HG03139 (cell line): ENCODE measurements at regions not wholly inside any gene's neighbourhood (a gene's known extent, or its start where the extent isn't known, plus 50 kb on each side); places are given as distances from the start of the nearest gene placed in this dataset.
"Not testable (repeated sequence)": the region's sequence is repeated elsewhere in the genome, so short reads cannot be mapped to it uniquely, and the experiment has no call there.

Source experiments
- ATAC-seq: cut with Tn5 transposase; IDR thresholded peaks from one replicate; pipeline ENCODE4 v1.9.1; 2021; ENCODE audit not compliant: unreplicated experiment

- not testable (repeated sequence) for ATAC-seq
These were observed 227.7 kb downstream of the RTP5 start for GRCh38 chr2:242097278-242097677.

DNA sequence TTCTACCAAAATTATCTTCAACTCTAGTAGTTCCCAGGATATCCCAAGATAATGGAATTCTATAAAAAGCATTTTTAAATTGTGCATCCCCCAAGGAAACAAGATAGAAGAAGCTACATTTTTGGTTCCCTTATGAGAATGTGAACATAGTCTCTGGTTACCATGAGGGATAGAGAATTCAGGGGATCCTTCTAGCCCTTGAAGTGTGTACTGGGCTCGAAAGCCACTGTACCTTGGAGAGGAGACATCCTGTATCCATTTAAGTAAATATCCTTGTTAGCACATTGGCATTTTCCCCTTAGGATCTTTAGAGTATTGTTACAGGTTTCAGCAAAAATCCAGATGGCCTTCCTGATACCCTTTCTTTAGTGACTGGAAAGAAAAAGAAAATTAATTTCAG, 228.5 kb downstream of the RTP5 start:
- no peak for ATAC-seq

GRCh38 chr2:242098445-242099128, 229.1 kb downstream of the RTP5 start:
- ATAC-seq = no peak

- not testable (repeated sequence) for ATAC-seq
These were observed 233.6 kb downstream of the RTP5 start for GRCh38 chr2:242103093-242103492.

- ATAC-seq = not testable (repeated sequence)
These were observed 234.8 kb downstream of the RTP5 start for GRCh38 chr2:242104202-242104956.

GRCh38 chr2:242107065-242107464, 237.5 kb downstream of the RTP5 start:
- not testable (repeated sequence) for ATAC-seq

- ATAC-seq = not testable (repeated sequence)
These were observed 239.4 kb downstream of the RTP5 start for GRCh38 chr2:242108797-242109500.

GRCh38 chr2:242109819-242110218, 240.3 kb downstream of the RTP5 start:
- ATAC-seq = not testable (repeated sequence)

DNA sequence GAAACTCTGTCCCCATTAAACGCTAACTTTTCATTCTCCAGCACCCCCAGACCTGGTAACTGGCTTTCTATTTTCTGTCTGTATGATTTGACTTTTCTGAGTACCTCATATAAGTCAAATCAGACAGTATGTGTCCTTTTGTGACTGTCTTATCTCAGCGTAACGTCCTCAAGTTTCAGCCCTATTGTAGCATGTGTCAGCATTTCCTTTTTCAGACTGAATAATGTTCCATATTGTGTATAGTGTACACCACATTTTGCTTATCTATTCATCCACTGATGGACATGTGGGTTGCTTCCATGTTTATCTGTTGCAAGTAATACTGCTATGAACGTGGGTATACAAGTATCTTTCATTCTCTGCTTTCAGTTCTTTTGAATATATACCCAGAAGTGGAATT, 242.4 kb downstream of the RTP5 start:
- ATAC-seq = not testable (repeated sequence)

DNA sequence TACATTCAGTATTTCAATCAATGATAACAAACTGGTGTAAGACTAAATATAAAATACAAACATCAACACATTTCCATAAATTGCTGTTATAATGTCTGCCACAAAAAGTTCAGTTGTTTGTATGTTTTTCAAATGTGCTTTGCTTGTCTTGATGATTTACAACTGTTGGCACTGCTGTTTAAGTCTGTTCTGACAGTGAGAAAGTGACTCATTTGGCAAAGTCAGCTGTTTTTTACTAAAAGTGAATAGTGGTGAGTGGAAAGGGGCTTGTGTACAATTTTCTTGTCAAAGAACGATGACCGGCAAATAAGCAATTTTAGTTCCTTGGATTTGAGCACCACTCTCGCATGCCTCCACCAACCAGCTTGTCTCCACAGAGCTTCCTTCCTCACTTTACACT, 244.0 kb downstream of the RTP5 start:
- not testable (repeated sequence) for ATAC-seq

GRCh38 chr2:242116676-242117075, 247.1 kb downstream of the RTP5 start:
- ATAC-seq = not testable (repeated sequence)

DNA sequence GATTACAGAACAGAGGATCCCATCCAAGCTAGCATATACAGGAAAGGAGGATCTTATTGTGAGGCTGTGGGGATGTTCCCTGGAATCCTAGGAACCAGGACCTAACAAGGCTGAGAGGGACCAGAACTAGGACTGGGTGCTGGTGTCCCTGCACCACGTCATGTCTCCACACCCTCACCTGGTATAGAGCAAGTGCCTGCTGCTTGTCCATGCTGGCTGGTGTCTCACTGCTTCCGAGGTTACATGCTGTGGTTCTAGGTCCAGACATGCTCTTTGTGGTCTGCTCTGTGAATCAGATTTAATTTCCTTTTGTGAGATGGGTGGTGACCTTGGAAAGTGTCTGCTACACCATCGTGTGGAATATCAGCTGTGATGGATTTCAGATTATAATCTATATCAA, 247.8 kb downstream of the RTP5 start:
- not testable (repeated sequence) for ATAC-seq

- not testable (repeated sequence) for ATAC-seq
These were observed 250.2 kb downstream of the RTP5 start for GRCh38 chr2:242119682-242120081.

DNA sequence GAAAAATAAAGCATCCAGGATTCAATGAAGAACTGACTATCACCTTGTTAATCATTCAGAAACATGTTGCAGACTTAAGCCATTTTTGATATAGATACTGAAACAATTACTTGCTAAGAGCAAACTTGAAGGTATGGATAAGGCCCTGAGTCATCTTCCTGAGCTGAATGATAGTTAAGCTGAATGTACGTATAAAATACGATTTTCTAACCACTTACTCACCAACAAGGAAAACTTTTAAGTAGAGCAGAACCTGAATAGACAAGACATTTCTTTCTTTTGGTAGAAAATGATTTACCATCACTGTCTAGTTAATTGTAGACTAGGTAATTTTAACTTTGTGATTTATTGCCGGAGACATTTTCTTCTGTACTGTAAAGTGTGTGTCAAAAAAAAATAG, 261.2 kb downstream of the RTP5 start:
- ATAC-seq = not testable (repeated sequence)

DNA sequence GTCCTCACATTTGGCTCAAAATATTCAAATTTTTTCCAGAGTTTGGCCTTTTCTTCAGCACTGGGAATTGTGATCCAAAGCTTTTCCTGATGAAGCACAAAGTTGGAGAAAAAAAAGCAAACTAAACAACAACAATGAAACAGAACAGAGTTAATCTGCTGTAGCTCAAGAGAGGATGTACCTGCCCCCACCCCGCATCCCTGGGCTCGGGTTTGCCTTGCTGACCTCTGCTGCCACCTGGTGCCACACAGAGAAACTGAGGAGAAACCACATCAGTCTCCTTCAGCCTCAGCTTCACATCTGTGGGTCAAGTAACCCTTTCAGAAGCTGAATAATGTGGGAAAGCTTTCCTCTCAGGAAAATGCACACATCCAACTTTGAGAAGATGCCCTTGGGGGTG, 290.4 kb downstream of the RTP5 start:
- not testable (repeated sequence) for ATAC-seq

DNA sequence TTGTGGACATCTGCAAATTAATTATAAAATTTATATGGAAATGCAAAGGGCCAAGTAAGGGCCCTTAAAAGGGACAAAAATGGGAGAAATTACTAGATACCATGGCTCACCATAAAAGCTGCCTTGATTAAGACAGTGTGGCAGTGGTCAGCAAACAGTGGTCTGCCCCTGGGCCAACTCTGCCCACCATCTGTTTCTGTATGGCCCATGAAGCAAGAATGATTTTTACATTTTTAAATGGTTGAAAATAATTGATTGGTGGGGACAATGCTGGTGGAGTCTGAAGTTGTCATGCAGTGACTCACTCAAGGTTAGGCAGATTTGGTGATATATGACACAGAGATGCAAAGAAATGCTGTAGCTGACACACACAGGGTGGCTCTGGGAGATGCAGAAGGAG, 295.6 kb downstream of the RTP5 start:
- ATAC-seq = not testable (repeated sequence)

DNA sequence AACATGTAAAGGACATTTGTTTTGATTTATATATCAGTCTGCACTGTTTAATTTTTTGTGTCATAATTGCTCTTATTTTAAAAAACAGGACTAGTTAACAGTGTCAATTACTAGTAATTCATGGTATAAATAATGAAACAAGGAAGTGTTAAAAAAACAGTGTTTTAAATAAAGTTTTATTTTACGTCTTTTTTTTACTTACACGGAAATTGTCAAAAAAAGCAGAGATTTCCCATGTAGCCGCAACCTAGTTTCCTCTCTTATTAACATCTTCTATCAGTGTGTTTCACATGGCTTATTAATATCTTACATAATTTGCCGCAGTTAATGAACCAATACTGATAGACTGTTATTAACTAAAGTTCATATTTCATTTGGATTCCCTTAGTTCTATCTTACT, 301.8 kb downstream of the RTP5 start:
- ATAC-seq = not testable (repeated sequence)
